Liver (tissue), 3 donors: ENCODE measurements at regions not wholly inside any gene's neighbourhood (a gene's known extent, or its start where the extent isn't known, plus 50 kb on each side); places are given as distances from the start of the nearest gene placed in this dataset.

ENCODE experiments used
- CTCF ChIP-seq: fragments of 150-350 bp; IDR thresholded peaks from 2 replicates; pipeline ENCODE4 v1.5.1; 2017; ENCODE audit warnings: improper control_type of control experiment, low read depth, low read length; ENCODE audit not compliant: missing input control
- EGR1 ChIP-seq, 2 donors: IDR thresholded peaks; 2 replicates each; pipeline ENCODE4 v1.6.1; 2016 to 2018; ENCODE audit warnings: antibody characterized with exemption in 2 of 2, low read depth in 2 of 2
- GABPA ChIP-seq, 2 donors: IDR thresholded peaks in 1 of 2; conservative IDR thresholded peaks in 1 of 2; 2 replicates each; pipeline ENCODE4 v1.6.1; 2016; ENCODE audit warnings: antibody characterized with exemption in 2 of 2, mild to moderate bottlenecking in 1 of 2, moderate library complexity in 1 of 2
- RAD21 ChIP-seq, 2 donors: IDR thresholded peaks; 2 replicates each; pipeline ENCODE4 v1.6.1; 2016; ENCODE audit warnings: antibody characterized with exemption in 2 of 2, mild to moderate bottlenecking in 2 of 2
- REST ChIP-seq: IDR thresholded peaks from 2 replicates; pipeline ENCODE4 v1.6.1; 2016; ENCODE audit warnings: antibody characterized with exemption, mild to moderate bottlenecking
- RXRA ChIP-seq, 2 donors: IDR thresholded peaks; 2 replicates each; pipeline ENCODE4 v1.6.1; 2017 to 2018; ENCODE audit warnings: antibody characterized with exemption in 2 of 2, mild to moderate bottlenecking in 1 of 2
- TAF1 ChIP-seq: conservative IDR thresholded peaks from 2 replicates; pipeline ENCODE4 v1.6.1; 2016; ENCODE audit warnings: antibody characterized with exemption, mild to moderate bottlenecking
- YY1 ChIP-seq: IDR thresholded peaks from 2 replicates; pipeline ENCODE4 v1.6.1; 2016; ENCODE audit warnings: antibody characterized with exemption, mild to moderate bottlenecking
- TF ChIP-seq, protein P1 (sequence below): IDR thresholded peaks from 2 replicates; pipeline ENCODE4 v1.6.1; 2016; ENCODE audit warnings: antibody characterized with exemption
- donor health status: healthy.
- donor health status: healthy.

- no peak for TF ChIP-seq REST
- no peak for TF ChIP-seq CTCF
- TF ChIP-seq, protein P1, sequence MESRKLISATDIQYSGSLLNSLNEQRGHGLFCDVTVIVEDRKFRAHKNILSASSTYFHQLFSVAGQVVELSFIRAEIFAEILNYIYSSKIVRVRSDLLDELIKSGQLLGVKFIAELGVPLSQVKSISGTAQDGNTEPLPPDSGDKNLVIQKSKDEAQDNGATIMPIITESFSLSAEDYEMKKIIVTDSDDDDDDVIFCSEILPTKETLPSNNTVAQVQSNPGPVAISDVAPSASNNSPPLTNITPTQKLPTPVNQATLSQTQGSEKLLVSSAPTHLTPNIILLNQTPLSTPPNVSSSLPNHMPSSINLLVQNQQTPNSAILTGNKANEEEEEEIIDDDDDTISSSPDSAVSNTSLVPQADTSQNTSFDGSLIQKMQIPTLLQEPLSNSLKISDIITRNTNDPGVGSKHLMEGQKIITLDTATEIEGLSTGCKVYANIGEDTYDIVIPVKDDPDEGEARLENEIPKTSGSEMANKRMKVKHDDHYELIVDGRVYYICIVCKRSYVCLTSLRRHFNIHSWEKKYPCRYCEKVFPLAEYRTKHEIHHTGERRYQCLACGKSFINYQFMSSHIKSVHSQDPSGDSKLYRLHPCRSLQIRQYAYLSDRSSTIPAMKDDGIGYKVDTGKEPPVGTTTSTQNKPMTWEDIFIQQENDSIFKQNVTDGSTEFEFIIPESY: no peak
- no peak for TF ChIP-seq RAD21 (IDR thresholded peaks at IDR 0.05)
- no peak for TF ChIP-seq GABPA (IDR thresholded peaks at IDR 0.05 in 1 of 2, conservative IDR thresholded peaks at IDR 0.05 in 1 of 2)
- TF ChIP-seq EGR1 (IDR thresholded peaks at IDR 0.05; ENCODE audit: low read depth in 2 of 2): no peak
- TF ChIP-seq TAF1: no peak
- no peak for TF ChIP-seq RXRA (IDR thresholded peaks at IDR 0.05)
- no peak for TF ChIP-seq YY1
These were observed 341.9 kb upstream of the GRIA1 start for GRCh38 chr5:153148624-153148976.
